ENCODE measurements at regions not wholly inside any gene's neighbourhood (a gene's known extent, or its start where the extent isn't known, plus 50 kb on each side); places are given as distances from the start of the nearest gene placed in this dataset.

DNA sequence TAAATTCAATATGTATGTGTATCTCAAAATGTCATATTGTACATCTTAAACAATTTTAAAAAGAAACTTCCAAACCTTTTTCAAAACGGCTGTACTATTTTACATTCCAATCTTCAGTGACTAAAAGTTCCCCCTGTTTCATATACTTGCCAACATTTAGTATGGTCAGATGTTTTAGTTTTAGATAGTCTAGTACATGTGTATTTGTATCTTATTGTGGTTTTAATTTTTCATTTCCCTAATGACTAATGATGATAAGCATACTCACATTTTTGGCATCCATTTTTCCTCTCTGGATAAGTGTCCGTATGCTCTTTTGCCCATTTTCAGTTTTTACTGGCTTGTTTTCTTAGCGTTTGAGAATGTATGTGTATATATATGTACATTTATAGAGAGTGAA is 212.2 kb upstream of the MAGEB18 start (continued):
- no peak for TF ChIP-seq RFX5 (IDR thresholded peaks at IDR 0.05; ENCODE audit: borderline replicate concordance, low read depth, low read length)

DNA sequence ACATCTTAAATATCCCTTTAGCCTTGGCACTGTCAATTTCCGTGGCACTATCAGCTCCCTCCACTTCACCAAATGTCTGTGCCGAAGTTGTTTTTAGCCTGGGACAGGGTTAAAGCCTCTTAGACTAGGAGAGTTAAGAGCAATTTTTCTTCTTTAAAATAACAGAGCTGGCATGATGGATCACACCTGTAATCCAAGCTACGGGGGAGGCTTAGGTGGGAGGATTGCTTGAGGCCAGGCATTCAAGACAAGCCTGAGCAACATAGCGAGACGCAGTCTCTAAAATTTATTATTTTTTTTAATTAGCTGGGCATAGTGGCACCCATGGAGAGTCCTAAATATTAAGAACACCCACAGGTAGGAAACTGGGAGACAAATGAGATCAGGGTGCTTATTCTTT is 209.8 kb upstream of the MAGEB18 start:
- WGBS, 2 experiments (ENCODE audit: extremely low coverage in 1 of 2, insufficient coverage in 1 of 2, insufficient read length in 1 of 2, insufficient replicate concordance in 2 of 2, low coverage in 1 of 2, low lambda C conversion rate in 2 of 2, missing lambda C conversion rate in 1 of 2) = 92% methylated on average over 3 of the region's 5 CpGs; no CpG with 5 or more reads in 1 of the 2 experiments
- Histone ChIP-seq H3K27me3 (replicated peaks in 1 of 4; ENCODE audit: control insufficient read depth in 3 of 4, extremely low read depth in 1 of 4, insufficient read depth in 3 of 4, low read length in 3 of 4) (no peaks in the 10 kb centered on the region), H3K9me3 (ENCODE audit: insufficient read depth in 2 of 2, low read depth in 1 of 2, low read length in 1 of 2) (no peaks in the 10 kb centered on the region), H2BK20ac (ENCODE audit: low read length) (no peak overlapping the region), H3K23ac (ENCODE audit: insufficient read length) (no peak overlapping the region), H3K27ac (ENCODE audit: low read depth, low read length) (no peak overlapping the region), H3K9ac (replicated peaks in 1 of 4; ENCODE audit: extremely low read depth in 1 of 4, low read depth in 3 of 4, low read length in 3 of 4) (no peak overlapping the region), H2BK12ac (ENCODE audit: low read depth, low read length) (no peak overlapping the region), H2AK5ac (ENCODE audit: low read depth, low read length) (no peak overlapping the region), H3K4ac (replicated peaks; ENCODE audit: insufficient read length, low read depth, low read length) (no peak overlapping the region), H3K79me2 (ENCODE audit: control insufficient read depth in 1 of 2, insufficient read depth in 2 of 2, low read length in 2 of 2) (no peaks in the 10 kb centered on the region), H2BK15ac (ENCODE audit: low read length) (no peak overlapping the region), H4K91ac (replicated peaks; ENCODE audit: insufficient read length, low read length) (no peak overlapping the region), H2BK120ac (replicated peaks; ENCODE audit: low read depth, low read length) (no peak overlapping the region), H3K79me1 (ENCODE audit: low read depth, low read length) (no peaks in the 10 kb centered on the region), H4K8ac (ENCODE audit: extremely low read depth, insufficient read depth, low read length) (no peak overlapping the region), H3K56ac (replicated peaks; ENCODE audit: insufficient read length, low read depth, low read length) (no peak overlapping the region), H3K36me3 (ENCODE audit: control insufficient read depth in 2 of 4, insufficient read depth in 4 of 4, low read length in 3 of 4) (no peaks in the 10 kb centered on the region), H2BK5ac (ENCODE audit: low read depth, low read length) (no peak overlapping the region), H3K4me2 (ENCODE audit: insufficient read depth in 1 of 2, low read depth in 2 of 2, low read length in 2 of 2) (no peak overlapping the region), H3K4me1 (replicated peaks in 1 of 4; ENCODE audit: control insufficient read depth in 3 of 4, insufficient read depth in 4 of 4, low read length in 3 of 4) (no peaks in the 10 kb centered on the region), H3K14ac (ENCODE audit: insufficient read length) (no peak overlapping the region), H4K20me1 (replicated peaks in 1 of 2; ENCODE audit: control insufficient read depth in 1 of 2, insufficient read depth in 2 of 2, low read length in 2 of 2) (no peaks in the 10 kb centered on the region), H3K18ac (ENCODE audit: extremely low read depth, low read length) (no peak overlapping the region), H3K4me3 (ENCODE audit: extremely low read depth in 1 of 4, insufficient read depth in 2 of 4, low read depth in 3 of 4, low read length in 4 of 4) (no peak overlapping the region), H2AFZ (ENCODE audit: low read length) (no peak overlapping the region), H4K5ac (ENCODE audit: insufficient read length, low read depth, low read length) (no peak overlapping the region), H3K23me2 (ENCODE audit: low read depth, low read length) (no peaks in the 10 kb centered on the region)
- ChIA-PET CTCF (ENCODE audit: partially characterized antibody) (no interaction called here), POLR2A (ENCODE audit: partially characterized antibody) (no interaction called here)
- DNase-seq (ENCODE audit: low read depth in 1 of 2, low spot score in 2 of 2) = no peak
- TF ChIP-seq SP2 (IDR thresholded peaks at IDR 0.05; ENCODE audit: low read length) (no peak), SP1 (IDR thresholded peaks at IDR 0.05; ENCODE audit: low read depth, low read length) (no peak), KDM5A (IDR thresholded peaks at IDR 0.05; ENCODE audit: low read length) (no peak), POU5F1 (IDR thresholded peaks at IDR 0.05; ENCODE audit: low read depth, low read length) (no peak), NANOG (IDR thresholded peaks at IDR 0.05; ENCODE audit: insufficient read depth, low read depth, low read length, poor library complexity, severe bottlenecking) (no peak), EGR1 (IDR thresholded peaks at IDR 0.05; ENCODE audit: borderline replicate concordance, low read depth, low read length) (no peak), YY1 (IDR thresholded peaks at IDR 0.05; ENCODE audit: low read depth, low read length) (no peak), RXRA (IDR thresholded peaks at IDR 0.05; ENCODE audit: insufficient read depth, low read depth, low read length) (no peak), TAF1 (IDR thresholded peaks at IDR 0.05; ENCODE audit: low read depth, low read length) (no peak)
- FAIRE-seq = no peak
